Endothelial cell of umbilical vein (primary cell): ENCODE measurements at regions not wholly inside any gene's neighbourhood (a gene's known extent, or its start where the extent isn't known, plus 50 kb on each side); places are given as distances from the start of the nearest gene placed in this dataset.

Experiments
- BruUV-seq: library from RNA; stranded (reverse); fragments of 400-500 nt; replicated peaks from 2 replicates; lab custom pipeline; 2021; lab: Mats Ljungman, UMichigan
- CTCF ChIA-PET: fragments of 300-600, 350-600 bp; sonication (Branson Sonifier 250); formaldehyde crosslinking; loops from one replicate; lab custom pipeline; 2021; ENCODE audit warnings: antibody characterized with exemption, inconsistent platforms; lab: Charles Lee
- POLR2A ChIA-PET: fragments of 300-600, 350-600 bp; sonication (Branson Sonifier 250); formaldehyde crosslinking; loops from one replicate; lab custom pipeline; 2021; ENCODE audit warnings: antibody characterized with exemption, inconsistent platforms; lab: Charles Lee
- DNase-seq: peaks from one replicate; pipeline ENCODE4 v3.0.0-alpha.2; 2011; ENCODE audit warnings: low read depth, low spot score
- FAIRE-seq: peaks from 2 replicates; lab custom pipeline; 2011; peaks lifted over from hg19 to GRCh38; lab: Jason Lieb, UNC
- H2AFZ ChIP-seq: 2 replicates; pipeline ENCODE4 v1.6.0; 2012; ENCODE audit warnings: low read depth, low read length, control low read depth, inconsistent platforms
- H3K27ac ChIP-seq: 2 replicates; pipeline ENCODE4 v1.5.1; 2011; ENCODE audit warnings: low read depth, mild to moderate bottlenecking, control low read depth, low read length, moderate library complexity; ENCODE audit not compliant: insufficient read depth
- H3K27me3 ChIP-seq, 2 experiments: 2 replicates each; pipeline versions ENCODE4 v1.6.0 to v1.6.1; 2011; ENCODE audit warnings: low read length in 2 of 2, mixed read lengths in 1 of 2; ENCODE audit not compliant: control insufficient read depth in 2 of 2, insufficient read depth in 2 of 2
- H3K36me3 ChIP-seq, 2 experiments: 2 replicates in 1 of 2; 3 replicates in 1 of 2; pipeline ENCODE4 v1.5.1; 2011; ENCODE audit warnings: low read length in 2 of 2, mild to moderate bottlenecking in 1 of 2, moderate library complexity in 1 of 2; ENCODE audit not compliant: control insufficient read depth in 2 of 2, insufficient read depth in 2 of 2; ENCODE audit errors: extremely low read depth in 1 of 2
- H3K4me1 ChIP-seq: 3 replicates; pipeline ENCODE4 v1.5.1; 2011; ENCODE audit warnings: mild to moderate bottlenecking, low read length; ENCODE audit not compliant: control insufficient read depth, insufficient read depth; ENCODE audit errors: extremely low read depth
- H3K4me2 ChIP-seq: 2 replicates; pipeline ENCODE4 v1.6.1; 2011; ENCODE audit warnings: low read length, control low read depth, mixed read lengths; ENCODE audit not compliant: insufficient read depth
- H3K4me3 ChIP-seq, 3 experiments: fragments of 200-600 bp in 1 of 3; sonication (generic), shearing (Covaris generic) in 1 of 3; replicated peaks in 1 of 3; 2 replicates each; pipeline ENCODE4 v1.5.1; 2011 to 2016; ENCODE audit warnings: control low read depth in 3 of 3, low read length in 3 of 3, mild to moderate bottlenecking in 2 of 3, inconsistent platforms in 1 of 3, low read depth in 1 of 3, moderate library complexity in 1 of 3; ENCODE audit not compliant: insufficient read depth in 1 of 3
- H3K79me2 ChIP-seq: 2 replicates; pipeline ENCODE4 v1.6.0; 2012; ENCODE audit warnings: low read length, inconsistent platforms; ENCODE audit not compliant: control insufficient read depth, insufficient read depth
- H3K9ac ChIP-seq: replicated peaks from 2 replicates; pipeline ENCODE3; 2011; ENCODE audit warnings: low read length, control low read depth; ENCODE audit not compliant: insufficient read depth; ENCODE audit errors: extremely low read depth
- H3K9me1 ChIP-seq: replicated peaks from 3 replicates; pipeline ENCODE4 v1.6.0; 2011; ENCODE audit warnings: mild to moderate bottlenecking, low read length; ENCODE audit not compliant: control insufficient read depth, insufficient read depth; ENCODE audit errors: extremely low read depth
- H3K9me3 ChIP-seq: replicated peaks from 2 replicates; pipeline ENCODE4 v1.5.1; 2012; ENCODE audit warnings: low read length, inconsistent platforms; ENCODE audit not compliant: control insufficient read depth, insufficient read depth
- H4K20me1 ChIP-seq: replicated peaks from 2 replicates; pipeline ENCODE3; 2011; ENCODE audit warnings: mild to moderate bottlenecking, low read length; ENCODE audit not compliant: control insufficient read depth, insufficient read depth; ENCODE audit errors: extremely low read depth
- CTCF ChIP-seq, 2 donors: IDR thresholded peaks; 1 replicate in 1 of 2; 2 replicates in 1 of 2; pipeline ENCODE4 v1.5.1; 2011; ENCODE audit warnings: low read length in 2 of 2, mild to moderate bottlenecking in 2 of 2, moderate library complexity in 2 of 2, control low read depth in 1 of 2, inconsistent platforms in 1 of 2, low read depth in 1 of 2; ENCODE audit not compliant: insufficient read depth in 1 of 2; ENCODE audit errors: extremely low read depth in 1 of 2
- EZH2 ChIP-seq: IDR thresholded peaks from 2 replicates; pipeline ENCODE4 v1.6.1; 2012; ENCODE audit warnings: borderline replicate concordance, low read depth, mild to moderate bottlenecking, moderate library complexity, low read length, inconsistent platforms; ENCODE audit not compliant: severe bottlenecking
- FOS ChIP-seq: IDR thresholded peaks from 2 replicates; pipeline ENCODE4 v1.6.1; 2011; ENCODE audit warnings: mild to moderate bottlenecking, low read length, moderate library complexity, borderline replicate concordance; ENCODE audit not compliant: insufficient read depth
- GATA2 ChIP-seq: IDR thresholded peaks from 2 replicates; pipeline ENCODE4 v1.7.0; 2011; ENCODE audit warnings: low read depth, mild to moderate bottlenecking, moderate library complexity, mixed read lengths, low read length; ENCODE audit not compliant: insufficient read length, insufficient read depth
- JUN ChIP-seq: IDR thresholded peaks from 2 replicates; pipeline ENCODE4 v1.6.1; 2011; ENCODE audit warnings: borderline replicate concordance, low read depth; ENCODE audit not compliant: insufficient read length, insufficient read depth
- MAX ChIP-seq: IDR thresholded peaks from 2 replicates; pipeline ENCODE4 v1.6.1; 2011; ENCODE audit not compliant: insufficient read depth, insufficient read length
- MYC ChIP-seq: IDR thresholded peaks from one replicate; pipeline ENCODE4 v1.6.1; 2011; ENCODE audit warnings: mild to moderate bottlenecking, low read depth, low read length
- POLR2A ChIP-seq: IDR thresholded peaks from 2 replicates; pipeline ENCODE4 v1.6.1; 2012; ENCODE audit warnings: low read depth, mild to moderate bottlenecking, control low read depth, low read length
- POLR2AphosphoS5 ChIP-seq: IDR thresholded peaks from 2 replicates; pipeline ENCODE4 v1.6.1; 2012; ENCODE audit warnings: low read depth, mild to moderate bottlenecking, control low read depth, low read length, moderate library complexity; ENCODE audit not compliant: insufficient read depth
- dilution Hi-C: fragments of 300-500 bp; cut with MboI; formaldehyde crosslinking; loops from one replicate; pipeline ENCODE4 v1.15.0; 2019; ENCODE audit warnings: low sequenced_read_pairs; ENCODE audit not compliant: extremely low pct_ligation_motif_present
- intact Hi-C: fragments of 100-400 bp; cut with micrococcal nuclease; formaldehyde crosslinking; loops from one replicate; pipeline ENCODE4 v1.10.0; 2022

- H3K4me3 ChIP-seq = no peak overlapping the region
- ChIA-PET POLR2A (no interaction called here), CTCF (interaction anchor here (0.5 to 1.5 kb wide), 5 partner anchors 9 to 732 kb away, joined by 3 to 5 read pairs (median 3); no protein-coding TSS in a partner anchor)
- H3K4me1 ChIP-seq = no peaks in the 10 kb centered on the region
- no TSS peak for BruUV-seq
- H3K9me1 ChIP-seq = no peaks in the 10 kb centered on the region
- no peaks in the 10 kb centered on the region for H3K9me3 ChIP-seq
- dilution Hi-C loops = no loop called here
- intact Hi-C loops = no loop called here
- no peaks in the 10 kb centered on the region for H4K20me1 ChIP-seq
- DNase-seq = no peak
- no peak overlapping the region for H3K9ac ChIP-seq
- TF ChIP-seq MAX (no peak), MYC (no peak), FOS (no peak)
- no peaks in the 10 kb centered on the region for H3K27me3 ChIP-seq
- H3K36me3 ChIP-seq = no peaks in the 10 kb centered on the region
- H3K27ac ChIP-seq = no peak overlapping the region
- FAIRE-seq = no peak
- no peaks in the 10 kb centered on the region for H3K79me2 ChIP-seq
- no peak overlapping the region for H2AFZ ChIP-seq
- no peak overlapping the region for H3K4me2 ChIP-seq
These were observed 96.0 kb upstream of the CDIN1 start for GRCh38 chr15:36483409-36483808.

- no peaks in the 10 kb centered on the region for H3K27me3 ChIP-seq
- no peaks in the 10 kb centered on the region for H3K4me1 ChIP-seq
- no peak overlapping the region for H3K27ac ChIP-seq
- no peak overlapping the region for H2AFZ ChIP-seq
- H3K9me3 ChIP-seq = no peaks in the 10 kb centered on the region
- no peaks in the 10 kb centered on the region for H3K79me2 ChIP-seq
- H3K4me3 ChIP-seq = no peak overlapping the region
- no peaks in the 10 kb centered on the region for H3K36me3 ChIP-seq
- FAIRE-seq (no peak), DNase-seq (no peak)
- dilution Hi-C loops (no loop called here), intact Hi-C loops (no loop called here)
- TF ChIP-seq MYC (no peak), EZH2 (no peak), GATA2 (no peak), MAX (no peak), FOS (no peak), CTCF (IDR thresholded peaks at IDR 0.05; ENCODE audit: extremely low read depth in 1 of 2, insufficient read depth in 1 of 2, low read depth in 1 of 2, low read length in 2 of 2) (no peak), POLR2A (no peak), JUN (no peak), POLR2AphosphoS5 (no peak)
- no peaks in the 10 kb centered on the region for H4K20me1 ChIP-seq
- no peak overlapping the region for H3K9ac ChIP-seq
- no peaks in the 10 kb centered on the region for H3K9me1 ChIP-seq
- ChIA-PET POLR2A (no interaction called here), CTCF (interaction anchor here (0.5 to 1.4 kb wide), 7 partner anchors 13 to 1406 kb away, joined by 3 to 5 read pairs (median 4); no protein-coding TSS in a partner anchor)
- H3K4me2 ChIP-seq = no peak overlapping the region
- BruUV-seq = no TSS peak
These were observed 95.2 kb upstream of the CDIN1 start for GRCh38 chr15:36484038-36484778.
